Smooth muscle cell of the brain vasculature (primary cell): ENCODE measurements at regions not wholly inside any gene's neighbourhood (a gene's known extent, or its start where the extent isn't known, plus 50 kb on each side); places are given as distances from the start of the nearest gene placed in this dataset.

Experiments used
- DNase-seq: peaks from one replicate; pipeline ENCODE4 v3.0.0-alpha.2; 2012; ENCODE audit warnings: low read depth, low spot score

DNA sequence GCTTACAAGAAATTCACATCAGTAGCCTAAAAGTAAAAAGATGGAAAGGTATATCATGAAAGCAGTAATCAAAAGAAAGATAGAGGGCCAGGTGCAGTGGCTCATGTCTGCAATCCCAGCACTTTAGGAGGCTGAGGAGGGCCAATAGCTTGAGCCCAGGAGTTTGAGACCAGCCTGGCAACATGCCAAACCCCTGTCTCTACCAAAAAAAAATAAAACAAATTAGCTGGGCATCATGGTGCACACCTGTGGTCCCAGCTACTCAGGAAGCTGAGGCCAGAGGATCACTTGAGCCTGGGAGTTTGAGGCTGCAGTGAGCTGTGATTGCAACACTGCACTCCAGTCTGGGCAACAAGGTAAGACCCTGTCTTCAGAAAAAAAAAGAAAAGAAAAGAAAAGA is 55.5 kb downstream of the GSPT2 start:
- DNase-seq: no peak

DNA sequence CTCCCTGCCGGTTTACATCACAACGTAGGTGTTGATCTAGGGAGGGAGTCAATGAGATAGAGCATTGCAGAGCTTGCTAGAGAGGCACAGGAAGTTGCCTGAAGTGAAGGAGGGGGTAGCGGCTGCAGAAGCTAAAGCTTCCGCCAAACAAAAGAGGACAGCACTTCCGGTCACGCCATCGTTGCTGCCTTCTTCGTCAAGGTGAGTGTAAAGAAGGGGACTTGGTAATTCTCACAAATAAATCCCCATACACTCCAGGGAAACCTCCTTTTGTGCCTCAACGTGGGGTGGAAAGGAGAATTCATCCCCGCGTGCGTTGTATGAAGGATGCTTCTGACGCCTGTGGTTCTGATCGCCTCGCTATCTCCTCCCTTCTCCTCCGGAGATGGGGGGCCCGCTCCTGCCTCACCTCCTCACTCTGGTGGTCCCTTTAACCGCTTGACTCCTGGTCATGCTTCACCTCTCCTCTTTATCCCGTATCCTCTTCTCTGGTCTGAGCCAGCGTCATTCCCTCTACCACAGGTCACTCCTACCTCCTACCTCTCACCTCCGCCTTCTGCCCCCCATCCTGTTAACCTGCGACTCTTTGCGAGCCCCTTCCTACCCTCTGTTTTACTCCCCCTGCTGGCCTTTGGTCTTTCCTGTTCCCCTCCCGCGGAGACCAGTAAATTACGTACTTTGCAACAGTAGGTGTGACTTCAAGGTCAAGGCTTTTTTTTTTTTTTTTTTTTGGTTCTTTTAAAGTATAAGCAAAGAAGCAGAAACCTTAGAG is 59.9 kb downstream of the GSPT2 start:
- DNase-seq: peak; percentile 13

DNA sequence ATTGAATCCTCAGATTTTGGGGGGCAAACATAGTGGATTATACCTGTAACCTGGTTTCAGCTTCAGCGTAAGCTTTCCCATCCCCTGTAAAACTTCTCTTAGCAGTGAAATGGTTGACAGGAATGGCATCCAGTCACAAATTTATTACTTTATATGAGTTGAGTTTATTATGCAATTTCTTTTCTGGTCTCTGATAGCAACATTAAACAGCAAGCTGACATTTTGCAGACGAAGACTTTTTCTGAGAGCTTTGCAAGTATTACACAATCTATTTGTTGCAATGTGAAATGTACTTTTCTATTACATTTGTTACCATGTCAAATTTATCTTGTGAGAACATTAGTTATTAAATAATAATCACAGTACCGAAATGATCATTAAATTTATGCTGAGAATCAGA is 60.6 kb downstream of the GSPT2 start:
- DNase-seq: no peak

DNA sequence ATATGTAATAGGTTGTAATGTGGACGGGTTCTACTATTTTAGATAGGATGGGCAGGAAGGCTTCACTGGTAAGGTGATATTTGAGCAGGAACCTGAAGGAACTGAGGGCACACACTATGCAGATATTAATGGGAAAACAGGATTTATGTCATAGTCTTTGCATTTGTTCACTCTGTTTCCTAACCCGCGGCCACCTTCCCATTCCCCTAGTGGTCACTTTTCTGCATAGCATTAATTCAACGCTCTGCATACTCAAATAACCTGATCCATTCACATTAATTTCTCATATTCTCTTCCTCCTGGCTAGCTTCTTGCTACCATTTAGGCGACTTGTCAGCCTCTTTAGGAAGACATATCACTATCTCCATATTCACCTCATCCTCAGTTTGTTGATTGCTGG is 61.5 kb downstream of the GSPT2 start:
- no peak for DNase-seq

DNA sequence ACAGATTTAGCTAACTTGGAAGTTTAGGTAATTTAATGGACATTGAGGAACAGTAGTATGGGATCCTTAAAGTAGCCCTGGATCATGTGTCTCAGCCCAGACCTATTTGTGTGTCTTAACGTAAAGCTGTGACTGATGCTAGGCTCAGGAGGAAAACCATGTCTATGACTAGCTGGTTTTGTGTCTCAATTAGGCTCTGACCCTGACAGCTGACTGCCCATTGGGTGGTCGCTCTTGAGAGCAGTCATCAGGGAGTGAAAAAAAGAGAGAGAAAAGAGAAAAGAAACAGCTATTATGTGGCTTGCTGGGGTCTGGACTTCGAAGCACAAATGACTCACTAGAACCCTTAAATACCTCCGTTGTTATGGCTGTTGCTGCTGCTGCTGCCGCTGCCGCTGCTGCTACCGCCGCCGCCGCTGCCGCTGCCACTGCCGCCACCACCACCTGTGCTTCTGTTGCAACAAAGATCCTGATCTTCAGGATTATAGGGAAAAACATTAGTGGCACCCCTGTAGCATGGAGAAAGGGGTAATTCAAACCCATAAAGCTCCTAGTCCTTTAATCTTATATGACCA is 70.7 kb downstream of the GSPT2 start:
- no peak for DNase-seq

DNA sequence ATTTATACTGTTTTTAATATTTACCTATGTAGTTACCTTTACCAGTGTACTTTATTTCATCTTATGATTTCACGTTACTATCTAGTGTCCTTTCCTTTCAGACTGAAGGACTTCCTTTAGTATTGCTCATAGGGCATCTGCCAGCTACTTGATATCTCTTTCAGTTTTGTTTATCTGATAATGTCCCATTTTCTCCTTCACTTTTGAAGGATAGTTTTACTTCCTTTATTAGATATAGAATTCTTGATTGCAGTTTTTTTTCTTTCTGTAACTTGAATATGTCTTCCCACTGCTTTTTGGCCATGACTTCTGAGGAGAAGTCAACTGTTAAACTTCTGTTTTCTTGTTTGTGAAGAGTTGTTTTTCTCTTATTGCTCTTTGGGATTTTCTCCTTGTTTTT is 69.4 kb upstream of the MAGED1 start:
- DNase-seq: no peak

DNA sequence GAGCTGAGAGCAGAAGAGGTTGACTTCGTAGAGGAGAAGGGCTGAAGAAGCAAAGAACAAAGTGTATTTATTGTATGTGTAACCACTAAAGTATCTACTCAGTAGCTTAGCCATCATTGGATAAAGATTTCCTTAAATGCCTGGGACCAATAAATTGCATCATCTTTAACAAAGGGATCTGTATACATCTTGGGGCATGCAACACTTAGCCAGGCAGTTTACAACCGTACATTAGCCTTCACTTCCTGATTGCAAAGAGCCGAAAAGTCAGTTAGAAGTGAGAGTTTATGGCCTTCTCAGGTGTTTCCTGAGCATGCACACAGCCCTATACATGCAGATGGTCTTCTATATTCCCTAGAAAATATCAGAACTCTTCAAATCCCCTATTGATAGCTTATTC is 68.0 kb upstream of the MAGED1 start:
- DNase-seq: no peak

DNA sequence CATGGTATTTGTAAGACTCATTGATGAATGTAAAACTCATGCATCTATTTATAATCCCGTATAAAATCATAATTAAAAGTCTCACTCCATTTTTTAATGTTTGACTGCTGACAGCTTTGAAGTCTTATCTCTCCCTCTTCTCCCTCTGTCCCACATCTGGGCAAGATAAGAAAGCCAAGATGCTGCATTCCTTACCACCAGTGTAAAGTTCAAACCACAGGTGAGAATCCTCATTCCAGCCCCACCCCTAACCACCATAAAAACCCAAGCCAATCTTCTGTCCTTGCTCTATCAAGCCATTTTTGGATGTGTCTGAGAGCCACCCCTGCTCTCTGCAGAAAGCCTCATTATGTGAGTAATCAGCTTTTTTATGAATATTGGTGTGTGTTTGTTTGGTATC is 59.3 kb upstream of the MAGED1 start:
- DNase-seq: no peak

DNA sequence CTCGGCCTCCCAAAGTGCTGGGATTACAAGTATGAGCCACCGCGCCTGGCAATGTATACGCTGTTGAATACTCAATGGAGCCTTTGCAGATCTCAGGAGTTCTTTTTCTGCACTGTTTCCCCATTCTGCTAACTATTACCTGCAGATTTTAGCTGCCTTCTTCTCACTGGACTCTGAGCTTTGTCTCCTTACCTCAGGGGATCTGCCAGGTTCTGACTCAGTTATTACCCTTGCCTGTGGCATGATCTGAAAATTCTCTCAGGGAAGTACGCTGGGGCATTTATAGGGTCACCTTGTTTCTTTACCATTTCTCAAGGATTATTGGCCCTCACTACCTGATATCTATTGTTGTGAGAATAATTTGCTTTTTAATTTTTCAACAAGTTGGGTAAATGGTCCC is 56.6 kb upstream of the MAGED1 start:
- no peak for DNase-seq

DNA sequence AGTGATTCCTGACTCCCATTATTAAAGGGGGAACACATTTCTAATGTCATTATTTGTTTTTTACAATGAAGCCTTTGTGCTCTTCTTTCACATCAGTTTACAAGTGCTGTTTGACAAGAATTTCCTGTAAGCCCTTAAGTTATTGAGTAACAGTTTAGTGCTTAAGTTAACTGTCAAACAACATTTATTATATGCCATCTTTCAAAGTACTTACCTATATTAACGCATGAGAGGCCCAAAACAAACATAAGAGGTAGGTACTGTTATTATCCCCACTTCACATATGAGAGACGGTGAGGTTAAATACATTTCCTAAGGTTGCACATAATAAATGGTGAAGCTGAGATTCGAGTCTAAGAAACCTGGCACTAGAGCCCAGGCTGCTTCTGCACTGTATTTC is 56.0 kb upstream of the MAGED1 start:
- no peak for DNase-seq

DNA sequence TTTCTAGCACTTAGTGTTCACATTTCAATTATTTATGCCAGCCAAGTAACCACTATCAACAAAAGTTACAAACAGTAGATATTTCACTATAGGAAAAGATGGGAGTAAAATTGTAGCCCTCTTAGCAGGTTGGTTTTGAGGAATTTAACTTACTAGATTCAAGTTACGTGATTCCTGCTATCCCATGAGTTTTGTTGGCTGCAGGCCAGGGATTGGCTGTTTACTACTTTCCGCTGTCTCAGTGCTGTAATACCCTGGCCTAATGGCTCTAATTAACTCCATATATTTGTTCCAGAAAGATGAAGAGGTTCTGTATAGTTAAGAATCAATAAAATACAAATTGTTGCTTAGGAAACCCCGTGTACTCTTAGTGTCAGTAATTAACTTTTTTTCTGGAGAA is 55.5 kb upstream of the MAGED1 start:
- DNase-seq: no peak
